HG02870 (cell line): ENCODE measurements at regions not wholly inside any gene's neighbourhood (a gene's known extent, or its start where the extent isn't known, plus 50 kb on each side); places are given as distances from the start of the nearest gene placed in this dataset.
"Not testable (repeated sequence)": the region's sequence is repeated elsewhere in the genome, so short reads cannot be mapped to it uniquely, and the experiment has no call there.

Experiments
- ATAC-seq: cut with Tn5 transposase; IDR thresholded peaks from one replicate; pipeline ENCODE4 v1.9.1; 2021; ENCODE audit warnings: mild to moderate bottlenecking, moderate library complexity; ENCODE audit not compliant: unreplicated experiment

DNA sequence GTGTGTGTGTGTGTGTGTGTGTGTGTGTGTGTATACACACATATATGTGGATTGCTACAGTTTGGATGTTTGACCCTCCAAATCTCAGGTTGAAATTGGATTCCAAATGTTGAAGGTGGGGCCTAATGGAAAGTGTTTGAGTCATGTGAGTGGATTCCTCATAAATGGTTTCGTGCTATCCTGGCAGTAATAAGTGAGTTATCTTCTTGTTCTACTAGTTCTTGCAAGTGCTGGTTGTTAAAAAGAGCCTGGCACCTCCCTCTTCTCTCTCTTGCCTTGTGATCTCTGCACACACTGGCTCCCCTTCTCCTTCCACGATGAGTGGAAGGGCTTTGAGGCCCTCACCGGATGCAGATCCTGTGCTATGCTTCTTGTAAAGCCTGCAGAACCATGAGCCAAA is 344.1 kb downstream of the SH2D1A start:
- ATAC-seq = no peak

GRCh38 chrX:124699876-124700275 is 353.5 kb downstream of the SH2D1A start:
- ATAC-seq = no peak

GRCh38 chrX:124717537-124717936 is 371.2 kb downstream of the SH2D1A start:
- no peak for ATAC-seq

- no peak for ATAC-seq
These were observed 372.7 kb downstream of the SH2D1A start for GRCh38 chrX:124719060-124719459.

GRCh38 chrX:124720532-124720931 is 374.2 kb downstream of the SH2D1A start:
- no peak for ATAC-seq

- no peak for ATAC-seq
These were observed 379.1 kb downstream of the SH2D1A start for GRCh38 chrX:124725502-124725901.

- ATAC-seq = no peak
These were observed 379.9 kb downstream of the SH2D1A start for GRCh38 chrX:124726292-124726691.

DNA sequence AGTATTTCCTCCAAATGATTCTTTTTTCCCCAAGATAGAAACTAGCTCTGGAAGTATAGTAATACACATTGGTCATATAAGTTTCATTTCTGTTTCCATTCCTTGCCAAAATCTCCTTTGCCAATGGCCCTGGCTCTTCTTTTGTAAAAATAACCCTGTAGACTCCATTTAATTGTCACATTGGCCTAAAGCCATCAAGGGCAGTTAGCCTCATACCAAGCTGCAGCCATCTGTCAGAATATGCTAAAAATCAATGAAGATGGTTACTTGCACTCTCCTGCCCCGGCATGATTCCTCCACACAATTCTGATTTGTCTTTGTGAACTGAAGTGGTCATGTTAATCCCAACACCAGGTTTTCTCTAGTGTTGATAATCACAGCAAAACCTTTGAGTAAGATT is 380.5 kb downstream of the SH2D1A start:
- ATAC-seq = no peak

DNA sequence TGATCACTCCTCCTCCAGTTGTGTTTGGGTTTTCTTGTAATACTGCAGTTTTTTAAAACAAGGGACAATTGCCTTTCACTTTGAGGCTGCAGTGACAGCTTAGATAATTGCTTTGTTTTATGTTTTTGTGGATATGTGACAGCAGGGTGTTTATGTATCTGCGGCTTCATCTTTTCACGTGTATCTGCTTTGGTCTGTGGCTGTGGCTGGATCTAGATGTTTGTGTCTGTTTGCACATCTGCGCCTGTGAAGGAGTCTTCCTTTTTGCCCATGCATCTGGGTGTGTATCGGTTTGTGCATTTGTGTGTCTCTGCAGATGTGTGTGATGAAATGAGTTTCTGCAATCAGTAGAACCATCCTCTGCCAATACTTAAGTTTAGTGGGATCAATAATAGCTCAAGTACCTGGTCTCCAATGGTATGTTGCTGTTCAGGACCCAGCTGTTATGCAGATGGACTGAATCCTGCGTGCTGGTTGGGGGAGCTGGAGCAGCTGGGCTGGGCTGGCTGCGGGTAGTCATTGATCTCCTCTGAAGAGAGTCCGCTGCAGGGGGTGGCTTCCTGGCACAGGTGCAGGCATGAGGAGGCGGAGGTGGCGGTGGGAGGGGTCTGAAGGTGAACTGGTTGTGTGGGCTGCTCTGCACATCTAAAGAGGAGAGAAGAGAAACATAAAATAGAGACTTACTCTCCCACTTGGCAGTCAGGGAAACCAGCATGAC is 390.3 kb downstream of the SH2D1A start:
- ATAC-seq = no peak

DNA sequence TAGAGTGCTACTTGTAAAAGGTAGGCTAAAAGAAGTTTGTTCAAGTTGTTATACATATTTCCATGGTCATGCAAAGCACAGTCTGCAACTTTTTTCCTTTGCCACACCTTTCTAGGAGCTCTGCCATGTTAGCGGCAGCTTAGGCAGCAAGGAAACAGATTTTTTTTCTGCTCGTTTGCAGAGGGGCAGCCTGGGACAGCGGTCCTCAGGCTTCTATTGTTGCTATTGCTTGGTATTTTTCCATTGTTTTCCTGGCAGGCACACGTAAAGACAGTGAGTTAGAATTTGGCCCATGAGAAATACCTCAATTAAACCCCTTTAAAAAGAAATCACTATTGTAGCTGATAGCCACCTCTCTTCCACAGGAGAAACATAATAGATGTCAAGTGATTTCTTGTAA is 391.4 kb downstream of the SH2D1A start:
- ATAC-seq = no peak

DNA sequence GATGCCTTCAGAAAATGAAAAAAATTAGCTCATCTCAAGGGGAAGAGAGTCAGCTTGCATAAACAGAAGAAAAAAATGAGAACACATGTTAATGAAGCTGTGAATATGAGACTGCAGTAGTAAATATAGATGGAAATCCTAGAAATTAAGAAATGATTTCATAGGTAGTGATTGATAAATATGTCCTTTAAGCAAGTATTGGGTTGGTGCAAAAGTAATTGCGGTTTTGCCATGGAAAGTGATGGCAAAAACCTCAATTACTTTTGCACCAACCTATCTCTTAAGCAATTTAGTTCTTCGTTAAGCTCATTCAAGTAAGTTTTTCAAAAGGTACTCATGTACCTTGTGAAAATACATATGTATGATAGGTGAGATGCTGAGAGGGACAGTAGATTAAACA is 400.9 kb downstream of the SH2D1A start:
- ATAC-seq = no peak

DNA sequence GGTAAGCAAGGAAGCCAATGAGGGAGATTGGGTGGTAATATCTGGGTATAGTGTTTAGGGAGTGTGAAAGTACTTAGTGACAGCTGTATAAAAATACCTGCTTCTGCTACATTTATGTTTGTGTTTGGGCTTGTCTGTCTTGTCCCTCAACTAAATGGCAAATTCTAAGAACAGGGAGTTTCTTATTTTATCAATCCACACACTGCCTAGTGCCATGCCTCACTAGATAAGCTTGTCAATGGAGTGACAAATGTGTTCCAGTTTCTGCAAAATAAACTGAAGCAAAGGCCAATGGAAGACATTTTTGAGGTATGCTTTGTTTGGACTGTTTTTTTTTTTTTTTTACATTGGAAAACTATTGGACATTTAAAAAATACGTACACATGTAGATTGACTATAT is 418.0 kb downstream of the SH2D1A start:
- ATAC-seq = no peak

DNA sequence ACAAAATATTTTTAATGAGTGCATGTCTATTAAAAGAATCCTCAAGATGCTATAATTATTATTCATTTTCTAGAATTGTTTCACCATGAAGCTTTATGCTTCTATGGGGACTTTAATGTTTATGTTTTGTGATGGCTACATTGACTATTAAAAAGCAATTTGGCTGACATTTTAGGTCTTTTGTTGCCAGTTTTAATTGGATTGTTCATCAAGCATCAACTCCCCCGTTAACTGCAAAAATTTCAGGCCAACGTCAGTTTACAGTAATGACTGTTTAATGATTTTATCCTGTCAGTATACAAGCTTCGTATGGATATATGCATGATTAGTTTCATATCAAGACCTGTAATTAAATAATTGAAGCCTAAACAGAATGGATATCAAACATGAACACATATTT is 422.8 kb downstream of the SH2D1A start:
- ATAC-seq = no peak

DNA sequence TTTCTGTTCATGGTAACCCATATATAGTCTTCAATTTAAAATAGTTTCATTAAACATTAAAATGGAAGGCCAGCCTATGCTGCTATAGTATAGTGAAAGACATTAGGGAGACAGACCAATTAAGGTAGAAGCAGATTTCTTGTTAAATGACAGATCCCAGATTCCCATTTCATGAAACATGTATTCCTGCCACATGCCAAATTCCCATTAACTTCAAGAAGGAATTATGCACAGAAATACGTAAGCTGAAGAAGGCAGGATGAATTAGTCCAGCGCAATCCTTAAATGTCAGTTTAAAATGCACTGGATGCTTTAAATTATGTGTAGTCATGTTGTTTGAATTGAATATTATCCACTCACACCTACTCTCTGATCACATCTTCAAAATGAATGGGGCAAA is 424.9 kb downstream of the SH2D1A start:
- ATAC-seq = no peak

- ATAC-seq = not testable (repeated sequence)
These were observed 441.9 kb downstream of the SH2D1A start for GRCh38 chrX:124788253-124788652.

DNA sequence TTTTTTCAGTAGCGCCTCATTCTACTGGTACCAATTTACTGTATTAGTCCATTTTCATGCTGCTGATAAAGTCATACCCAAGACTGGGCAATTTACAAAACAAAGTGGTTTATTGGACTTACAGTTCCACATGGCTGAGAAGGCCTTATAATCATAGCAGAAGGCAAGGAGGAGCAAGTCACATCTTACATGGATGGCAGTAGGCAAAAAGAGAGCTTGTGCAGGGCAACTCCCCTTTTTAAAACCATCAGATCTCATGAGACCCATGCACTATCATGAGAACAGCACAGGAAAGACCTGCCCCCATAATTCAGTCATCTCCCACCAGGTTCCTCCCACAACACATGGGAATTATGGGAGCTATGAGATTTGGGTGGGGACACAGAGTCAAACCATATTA is 443.5 kb downstream of the SH2D1A start:
- not testable (repeated sequence) for ATAC-seq

DNA sequence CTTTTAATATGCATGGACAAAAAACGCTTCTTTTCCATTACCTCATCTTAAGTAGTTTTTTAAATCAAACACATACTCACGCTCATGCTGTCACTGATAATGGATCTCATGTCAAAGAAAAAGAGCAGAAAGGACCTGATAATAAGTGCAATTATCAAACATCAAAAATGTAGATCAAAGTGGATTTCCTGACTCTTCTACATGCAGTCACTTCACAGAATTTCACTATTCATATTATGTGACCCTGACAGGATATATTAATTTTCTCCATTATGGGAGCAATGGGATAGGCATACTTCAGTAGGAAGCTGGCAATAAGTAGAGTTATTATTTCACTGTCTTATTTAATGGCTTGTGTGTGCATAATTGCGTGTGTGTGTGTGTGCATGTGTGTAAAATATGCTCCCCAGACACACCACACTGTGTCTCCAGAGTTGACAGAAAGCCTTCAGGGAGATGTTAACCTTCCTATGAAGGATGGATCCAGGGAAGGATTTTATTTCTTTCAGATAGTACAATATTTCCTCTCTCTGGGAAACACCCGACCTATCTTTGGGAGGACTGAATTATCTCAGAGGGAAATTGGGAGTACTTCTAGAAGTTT is 445.2 kb downstream of the SH2D1A start:
- no peak for ATAC-seq

DNA sequence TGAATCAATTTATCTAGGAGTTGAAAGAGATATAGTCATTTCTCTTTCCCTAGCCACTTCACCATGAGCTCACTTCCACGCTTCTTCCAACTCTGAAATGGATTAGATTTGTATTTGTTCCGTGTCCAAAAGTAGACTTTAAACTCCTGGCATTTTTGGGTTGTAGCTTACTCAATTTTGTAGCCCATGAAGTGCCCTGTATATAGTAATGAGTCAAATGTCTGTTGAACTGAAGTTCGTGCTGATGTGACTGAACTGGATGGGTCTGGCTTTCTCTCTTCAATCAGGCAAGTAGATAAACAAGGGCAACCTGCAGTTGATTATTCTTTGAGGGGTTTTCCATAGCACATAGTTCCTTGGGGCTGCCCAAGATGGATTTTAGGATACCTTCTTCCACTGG is 450.6 kb downstream of the SH2D1A start:
- no peak for ATAC-seq

DNA sequence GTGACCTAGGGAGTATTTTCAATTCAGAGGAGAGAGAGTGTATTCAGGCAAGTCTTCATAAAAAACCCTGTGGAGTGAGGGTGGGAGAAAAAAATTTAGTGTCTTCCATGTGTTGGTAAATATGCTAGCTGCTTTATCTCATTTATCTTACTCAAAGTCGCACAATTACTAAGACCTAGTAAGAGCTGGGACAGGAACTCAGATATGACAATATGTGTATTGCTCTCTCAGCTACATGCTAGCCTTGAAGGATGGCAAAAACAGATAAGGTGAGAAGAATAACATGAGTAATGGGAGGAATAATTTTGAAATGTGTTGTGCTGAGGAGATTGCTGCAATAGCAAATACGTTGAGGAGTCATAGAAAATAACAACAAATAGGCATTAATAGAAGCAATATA is 458.6 kb downstream of the SH2D1A start:
- ATAC-seq = no peak

DNA sequence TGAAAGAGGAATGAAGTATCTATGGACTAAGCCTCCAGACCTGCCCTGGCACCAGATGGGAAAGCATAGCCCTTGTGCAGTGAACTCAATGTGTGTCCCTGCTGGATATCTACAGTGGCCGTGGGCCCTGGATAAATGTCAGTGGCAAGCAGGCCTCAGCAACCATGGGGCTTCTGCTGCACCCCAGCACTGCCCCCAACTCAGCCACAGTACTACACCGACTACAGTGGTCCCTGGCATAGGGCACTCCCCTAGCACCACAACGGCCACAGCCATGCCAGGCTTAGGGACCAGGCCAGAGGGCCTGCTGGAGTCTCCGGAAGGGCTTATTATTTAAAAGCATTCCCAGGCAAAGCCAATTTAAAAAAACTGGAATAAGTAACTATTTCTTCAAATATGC is 459.1 kb downstream of the SH2D1A start:
- ATAC-seq = no peak

DNA sequence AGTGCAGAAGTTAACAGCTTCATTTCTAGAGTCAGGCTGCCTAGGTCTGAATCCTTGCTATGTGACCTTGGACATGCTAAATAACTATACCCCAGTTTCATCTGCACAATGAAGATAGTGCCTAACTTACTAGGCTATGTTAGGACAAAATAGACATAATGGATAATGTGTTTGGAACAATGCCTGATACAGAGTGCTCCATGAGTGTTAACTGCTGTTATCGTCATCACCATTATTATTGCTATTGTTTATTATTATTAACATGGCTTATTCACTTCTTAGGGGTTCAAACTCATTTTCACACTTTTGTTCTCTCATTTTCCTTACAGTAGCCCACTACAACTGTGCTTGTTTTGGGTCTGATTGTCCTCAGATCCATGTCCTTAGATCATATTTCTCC is 467.7 kb downstream of the SH2D1A start:
- no peak for ATAC-seq

DNA sequence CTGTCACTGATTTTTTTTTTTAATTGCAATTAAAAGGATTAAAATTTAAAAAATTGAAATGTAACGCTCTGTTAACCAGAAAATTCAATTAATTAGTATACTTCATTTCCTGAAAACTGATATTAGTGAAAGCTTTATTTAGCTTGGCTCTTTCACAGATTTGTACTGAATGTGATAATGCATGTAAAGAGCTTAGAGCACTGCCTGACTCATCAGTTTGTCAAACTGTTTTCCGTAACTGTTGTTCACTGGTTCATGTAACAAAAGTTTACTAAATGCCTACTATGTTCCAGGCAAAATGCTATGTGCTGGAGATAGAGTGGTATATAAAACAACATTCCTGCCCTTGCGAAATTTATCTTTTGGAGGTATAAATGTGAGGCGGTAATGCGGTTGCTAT is 471.7 kb downstream of the SH2D1A start:
- ATAC-seq = no peak

DNA sequence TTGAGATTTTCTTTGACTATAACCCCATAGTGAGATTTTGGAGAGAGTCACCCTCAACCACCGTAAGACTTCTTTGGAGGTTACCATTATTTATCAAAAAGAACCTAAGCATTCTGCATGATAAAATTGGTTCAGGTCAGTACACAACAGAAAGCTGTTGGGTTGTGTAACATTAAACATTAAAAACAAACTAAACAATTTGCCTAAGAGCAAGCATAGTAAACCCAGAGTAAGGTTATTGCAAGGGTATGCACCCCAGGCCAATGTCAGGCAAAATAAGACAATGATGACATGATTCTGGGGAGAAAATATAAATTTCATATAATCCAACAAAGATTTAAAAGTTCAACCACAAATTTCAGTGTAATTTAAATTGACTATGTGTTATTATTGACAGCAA is 472.4 kb downstream of the SH2D1A start:
- no peak for ATAC-seq
